SJSA1 (cell line): ENCODE measurements at regions not wholly inside any gene's neighbourhood (a gene's known extent, or its start where the extent isn't known, plus 50 kb on each side); places are given as distances from the start of the nearest gene placed in this dataset.
A peak's percentile ranks its signal among the peaks of the same experiment; 100 is the strongest.
"Not testable (repeated sequence)": the region's sequence is repeated elsewhere in the genome, so short reads cannot be mapped to it uniquely, and the experiment has no call there.

Experiments
- DNase-seq, 2 experiments: peaks; one replicate each; pipeline ENCODE4 v3.0.0-alpha.2; 2015 to 2020; ENCODE audit warnings: low spot score in 2 of 2, low read depth in 1 of 2
- H3K27ac ChIP-seq: fragments of 250-450 bp; sonication (Bioruptor Pico); 2 replicates; pipeline ENCODE4 v1.5.1; 2020; ENCODE audit warnings: mild to moderate bottlenecking, moderate library complexity
- H3K27me3 ChIP-seq: fragments of 250-450 bp; sonication (Bioruptor Pico); replicated peaks from 2 replicates; pipeline ENCODE4 v1.5.1; 2020; ENCODE audit warnings: mild to moderate bottlenecking, moderate library complexity
- H3K36me3 ChIP-seq: fragments of 250-450 bp; sonication (Bioruptor Pico); 2 replicates; pipeline ENCODE4 v1.5.1; 2020; ENCODE audit warnings: mild to moderate bottlenecking
- H3K4me1 ChIP-seq: fragments of 250-450 bp; sonication (Bioruptor Pico); replicated peaks from 2 replicates; pipeline ENCODE4 v1.6.1; 2021; ENCODE audit warnings: mild to moderate bottlenecking
- H3K4me3 ChIP-seq: fragments of 250-450 bp; sonication (Bioruptor Pico); 2 replicates; pipeline ENCODE4 v1.5.1; 2020; ENCODE audit warnings: mild to moderate bottlenecking
- H3K9me3 ChIP-seq: fragments of 250-450 bp; sonication (Bioruptor Pico); replicated peaks from 2 replicates; pipeline ENCODE4 v1.5.1; 2020; ENCODE audit warnings: mild to moderate bottlenecking

DNA sequence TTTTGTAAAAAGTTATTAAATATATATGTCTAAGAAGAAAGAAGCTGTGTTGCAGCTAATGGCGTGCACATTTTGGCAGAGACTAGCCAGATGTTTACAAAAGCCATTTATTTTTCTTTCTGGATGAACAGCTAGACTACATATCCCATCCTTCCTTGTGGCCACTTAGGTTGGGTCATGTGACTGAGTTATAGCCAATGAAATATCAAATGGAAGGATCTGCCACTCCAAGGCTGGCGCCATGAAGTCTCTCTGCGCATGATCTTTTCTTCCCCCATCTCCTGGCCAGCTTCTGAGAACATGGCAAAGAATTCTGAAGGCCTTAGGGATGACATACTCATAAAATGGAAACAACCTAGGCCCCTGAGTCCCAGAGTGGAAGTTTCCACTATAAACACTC lies 244.2 kb upstream of the DAB2 start:
- Histone ChIP-seq H3K9me3 (no peaks in the 10 kb centered on the region), H3K27me3 (no peaks in the 10 kb centered on the region), H3K36me3 (no peaks in the 10 kb centered on the region), H3K4me3 (no peak overlapping the region), H3K27ac (no peak overlapping the region), H3K4me1 (no peaks in the 10 kb centered on the region)
- DNase-seq = no peak

DNA sequence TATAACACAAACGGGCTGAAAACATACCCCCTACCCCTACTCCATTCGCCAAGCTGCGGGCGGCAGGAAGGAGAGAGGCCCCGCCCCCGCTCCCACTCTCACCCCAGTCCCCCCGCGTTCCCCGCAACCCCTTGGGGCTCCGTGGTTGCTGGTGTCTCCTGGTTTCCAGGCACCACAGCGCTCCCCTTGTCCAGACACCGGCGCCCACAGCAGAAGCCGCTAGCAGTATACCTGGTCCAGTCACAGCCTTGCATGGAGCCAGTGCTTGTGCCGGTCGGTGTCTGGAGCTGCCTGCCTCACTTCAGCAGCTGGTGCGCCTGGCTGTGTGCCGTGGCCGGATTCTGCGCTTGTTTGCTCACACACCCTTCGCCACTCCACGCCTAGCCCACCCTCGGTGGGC lies 240.5 kb upstream of the DAB2 start:
- H3K4me3 ChIP-seq = no peak overlapping the region
- no peaks in the 10 kb centered on the region for H3K4me1 ChIP-seq
- no peak overlapping the region for H3K27ac ChIP-seq
- H3K27me3 ChIP-seq = no peaks in the 10 kb centered on the region
- H3K36me3 ChIP-seq = no peaks in the 10 kb centered on the region
- H3K9me3 ChIP-seq = no peaks in the 10 kb centered on the region
- DNase-seq = no peak

DNA sequence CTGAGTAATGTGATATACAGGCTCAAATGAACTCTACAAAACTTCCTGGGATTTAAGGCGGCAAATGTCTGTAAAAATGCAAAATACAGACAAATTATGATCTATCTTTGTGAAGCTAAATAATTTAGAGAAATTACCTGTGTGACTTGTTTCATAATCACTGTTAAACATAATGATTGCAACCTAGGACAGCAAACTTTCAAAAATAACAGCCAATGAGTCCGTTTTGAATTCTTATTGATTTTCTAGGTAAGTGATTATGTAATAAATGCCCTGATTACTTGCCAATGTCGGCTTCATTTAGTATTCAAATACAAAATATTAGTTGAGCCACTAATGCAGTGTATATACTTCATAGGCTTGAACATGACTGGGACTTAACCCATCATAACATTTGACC lies 238.2 kb upstream of the DAB2 start:
- Histone ChIP-seq H3K27ac (no peak overlapping the region), H3K4me1 (no peaks in the 10 kb centered on the region), H3K4me3 (no peak overlapping the region), H3K36me3 (no peaks in the 10 kb centered on the region), H3K27me3 (no peaks in the 10 kb centered on the region), H3K9me3 (no peaks in the 10 kb centered on the region)
- DNase-seq = no peak

DNA sequence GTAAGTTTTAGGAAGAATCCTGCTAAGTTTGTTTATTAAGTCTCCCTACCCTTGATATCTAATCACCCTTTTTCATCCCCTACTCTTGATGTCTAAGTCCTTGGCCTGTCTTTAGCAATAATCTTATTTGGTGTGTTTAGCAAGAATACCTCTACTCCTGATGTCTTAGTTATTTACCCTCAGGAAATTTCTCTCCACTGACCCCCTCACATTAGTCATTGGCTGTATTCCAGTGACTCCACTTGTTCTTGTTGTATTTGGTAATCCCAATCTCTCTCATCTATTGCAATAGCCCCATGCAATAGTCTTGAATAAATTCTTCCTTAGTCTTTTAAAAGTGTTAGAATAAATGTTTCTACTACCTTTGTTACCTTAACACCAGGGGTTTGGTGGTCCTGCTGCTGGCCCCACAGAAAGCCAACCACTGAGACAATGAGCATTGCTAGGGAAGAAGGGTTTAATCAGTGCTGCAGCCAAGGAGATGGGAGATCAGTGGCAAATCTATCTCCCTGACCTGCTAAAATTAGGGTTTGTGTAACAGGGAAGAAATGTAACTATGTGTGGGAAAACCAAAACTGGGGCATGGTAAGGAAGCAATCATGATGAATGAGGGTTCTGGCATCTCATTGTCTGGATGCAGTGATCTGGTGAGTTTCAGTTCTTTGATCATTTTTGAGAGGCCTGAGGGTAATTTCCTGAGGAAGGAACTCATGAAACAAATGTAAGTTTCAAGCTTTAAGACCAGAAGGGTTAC lies 236.4 kb upstream of the DAB2 start:
- Histone ChIP-seq H3K4me1 (no peaks in the 10 kb centered on the region), H3K4me3 (no peak overlapping the region), H3K36me3 (no peaks in the 10 kb centered on the region), H3K27me3 (no peaks in the 10 kb centered on the region), H3K9me3 (no peaks in the 10 kb centered on the region), H3K27ac (no peak overlapping the region)
- no peak for DNase-seq

DNA sequence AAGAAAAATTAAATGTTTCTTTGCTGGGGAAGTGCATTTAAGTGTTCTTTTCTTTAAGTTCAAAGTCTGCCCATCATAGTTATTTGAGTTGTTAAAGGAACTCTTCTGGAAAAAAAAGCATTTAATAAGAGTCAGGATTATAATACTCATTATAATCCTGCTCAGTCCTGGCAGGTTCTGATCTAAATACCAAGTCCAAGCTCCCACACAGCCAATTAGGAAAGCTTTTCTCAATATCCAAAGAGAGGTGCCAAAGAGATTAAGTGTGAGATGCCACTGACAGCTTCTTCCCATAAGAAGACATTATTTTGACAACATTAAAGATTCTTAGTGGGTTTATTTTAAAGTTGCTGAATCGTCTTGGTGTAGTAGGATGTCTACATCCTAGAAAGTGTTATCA lies 235.2 kb upstream of the DAB2 start:
- Histone ChIP-seq H3K4me3 (no peak overlapping the region), H3K36me3 (no peaks in the 10 kb centered on the region), H3K27ac (no peak overlapping the region), H3K27me3 (no peaks in the 10 kb centered on the region), H3K4me1 (no peaks in the 10 kb centered on the region), H3K9me3 (no peaks in the 10 kb centered on the region)
- DNase-seq = no peak

DNA sequence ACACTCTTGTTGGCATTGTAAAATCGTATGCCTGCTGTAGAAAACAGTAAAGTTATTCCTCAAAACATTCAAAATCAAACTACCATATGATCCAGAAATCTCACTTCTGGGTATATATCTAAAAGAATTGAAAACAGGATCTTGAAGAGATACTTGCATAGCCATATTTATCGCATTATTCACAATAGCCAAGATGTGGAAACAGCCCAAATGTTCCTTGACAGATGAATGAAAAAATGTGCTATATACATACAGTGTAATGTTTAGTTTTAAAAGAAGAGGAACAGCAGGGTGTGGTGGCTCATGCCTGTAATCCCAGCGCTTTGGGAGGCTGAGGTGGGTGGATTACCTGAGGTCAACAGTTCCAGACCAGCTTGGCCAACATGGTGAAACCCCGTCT lies 234.1 kb upstream of the DAB2 start:
- Histone ChIP-seq H3K4me1 (no peaks in the 10 kb centered on the region), H3K9me3 (no peaks in the 10 kb centered on the region), H3K36me3 (no peaks in the 10 kb centered on the region), H3K27me3 (no peaks in the 10 kb centered on the region), H3K4me3 (no peak overlapping the region), H3K27ac (no peak overlapping the region)
- DNase-seq = no peak

DNA sequence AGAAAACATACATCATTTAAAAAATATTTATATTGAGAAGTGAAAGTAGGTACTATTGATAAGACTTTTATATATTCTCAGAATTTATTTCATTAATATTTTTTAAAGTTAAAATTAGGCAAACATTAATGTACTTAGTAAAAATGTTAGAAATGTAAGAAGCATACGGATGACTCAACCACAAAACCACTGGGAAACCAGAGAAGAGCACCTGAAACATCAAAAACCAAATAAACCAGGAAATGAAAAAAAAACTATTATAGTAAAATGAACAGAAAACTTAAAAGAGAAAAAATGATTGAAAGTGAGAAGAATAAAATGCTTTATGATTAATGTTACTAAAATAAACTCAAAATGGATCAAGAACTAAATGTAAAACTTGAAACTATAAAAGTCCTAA lies 233.2 kb upstream of the DAB2 start:
- Histone ChIP-seq H3K4me1 (no peaks in the 10 kb centered on the region), H3K36me3 (no peaks in the 10 kb centered on the region), H3K27me3 (no peaks in the 10 kb centered on the region), H3K9me3 (no peaks in the 10 kb centered on the region), H3K4me3 (no peak overlapping the region), H3K27ac (no peak overlapping the region)
- no peak for DNase-seq

DNA sequence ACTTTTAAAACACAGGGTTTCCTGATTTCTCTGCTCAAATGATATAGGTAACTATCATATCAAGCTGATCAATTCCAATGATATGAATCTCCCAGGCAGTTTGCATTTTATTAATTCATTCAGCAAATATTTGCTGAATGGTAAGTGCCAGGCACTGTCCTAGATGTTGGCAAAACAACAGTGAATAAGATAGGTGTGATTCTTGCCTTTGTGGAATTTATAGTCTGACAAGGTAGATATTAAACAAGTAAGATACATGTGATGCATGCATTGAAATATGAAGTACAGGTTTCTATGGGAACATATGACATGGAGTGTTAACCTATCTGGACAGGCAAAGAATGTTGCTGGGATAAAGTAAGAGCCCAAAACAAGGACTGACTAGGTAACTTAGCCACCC lies 231.8 kb upstream of the DAB2 start:
- no peak overlapping the region for H3K4me3 ChIP-seq
- no peak for DNase-seq
- no peaks in the 10 kb centered on the region for H3K36me3 ChIP-seq
- no peaks in the 10 kb centered on the region for H3K27me3 ChIP-seq
- no peaks in the 10 kb centered on the region for H3K4me1 ChIP-seq
- no peaks in the 10 kb centered on the region for H3K9me3 ChIP-seq
- H3K27ac ChIP-seq = no peak overlapping the region

DNA sequence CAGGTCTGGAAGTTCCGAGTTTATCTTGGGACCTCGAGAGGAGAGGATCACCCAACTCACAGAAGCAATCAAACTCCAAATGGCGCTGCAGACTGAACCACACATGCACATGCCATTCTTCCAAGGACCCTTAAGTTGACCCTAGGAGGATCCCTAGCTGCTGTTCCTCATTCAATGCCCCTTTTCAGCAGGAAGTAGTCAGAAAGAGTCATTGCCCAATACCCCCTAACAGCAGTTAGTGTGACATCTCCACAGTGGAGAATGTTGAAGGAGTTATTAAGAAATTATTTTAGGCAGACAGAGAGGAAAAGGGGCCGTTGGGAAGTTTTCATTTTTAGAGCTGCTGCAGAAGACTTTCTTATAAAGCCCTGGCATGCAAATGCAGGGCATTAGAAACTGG lies 229.9 kb upstream of the DAB2 start:
- Histone ChIP-seq H3K36me3 (no peaks in the 10 kb centered on the region), H3K27me3 (no peaks in the 10 kb centered on the region), H3K9me3 (no peaks in the 10 kb centered on the region), H3K4me3 (no peak overlapping the region), H3K4me1 (peaks cover 11% of the 10 kb centered on the region), H3K27ac (no peak overlapping the region)
- DNase-seq = no peak

DNA sequence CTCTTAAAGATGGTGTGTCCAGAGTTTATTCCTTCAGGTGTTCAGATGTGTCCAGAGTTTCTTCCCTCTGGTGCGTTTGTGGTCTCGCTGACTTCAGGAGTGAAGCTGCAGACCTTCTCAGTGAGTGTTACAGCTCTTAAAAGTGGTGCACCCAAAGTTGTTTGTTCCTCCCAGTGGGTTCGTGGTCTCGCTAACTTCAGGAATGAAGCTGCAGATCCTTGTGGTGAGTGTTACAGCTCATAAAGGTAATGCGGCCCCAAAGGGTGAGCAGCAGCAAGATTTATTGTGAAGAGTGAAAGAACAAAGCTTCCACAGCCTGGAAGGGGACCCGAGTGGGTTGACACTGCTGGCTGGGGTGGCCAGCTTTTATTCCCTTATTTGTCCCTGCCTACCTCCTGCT lies 227.7 kb upstream of the DAB2 start:
- peaks cover 12% of the 10 kb centered on the region for H3K4me1 ChIP-seq
- not testable (repeated sequence) for H3K36me3 ChIP-seq, H3K27ac ChIP-seq, H3K9me3 ChIP-seq, H3K27me3 ChIP-seq, H3K4me3 ChIP-seq, DNase-seq

DNA sequence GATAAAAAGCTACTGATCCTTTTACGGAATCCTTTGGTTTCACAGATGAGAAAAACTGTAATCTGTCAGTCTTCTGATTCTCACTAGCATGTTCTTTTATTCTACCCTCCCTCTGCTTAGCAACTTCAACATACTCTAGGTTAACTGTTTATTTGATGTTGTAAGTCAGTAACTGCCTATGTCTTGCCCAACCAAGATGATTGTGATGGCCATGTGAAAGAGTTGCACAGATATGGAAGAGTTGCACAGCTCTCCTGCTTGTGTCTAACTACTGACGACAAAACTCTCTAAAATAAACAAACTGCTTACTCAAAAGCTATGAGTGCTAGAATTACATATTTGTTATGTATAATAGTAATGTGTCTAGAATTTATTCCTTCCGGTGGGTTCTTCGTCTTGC lies 227.3 kb upstream of the DAB2 start:
- no peaks in the 10 kb centered on the region for H3K36me3 ChIP-seq
- H3K4me1 ChIP-seq = peaks cover 12% of the 10 kb centered on the region
- H3K27ac ChIP-seq = no peak overlapping the region
- H3K4me3 ChIP-seq = no peak overlapping the region
- H3K27me3 ChIP-seq = no peaks in the 10 kb centered on the region
- no peak for DNase-seq
- H3K9me3 ChIP-seq = no peaks in the 10 kb centered on the region

DNA sequence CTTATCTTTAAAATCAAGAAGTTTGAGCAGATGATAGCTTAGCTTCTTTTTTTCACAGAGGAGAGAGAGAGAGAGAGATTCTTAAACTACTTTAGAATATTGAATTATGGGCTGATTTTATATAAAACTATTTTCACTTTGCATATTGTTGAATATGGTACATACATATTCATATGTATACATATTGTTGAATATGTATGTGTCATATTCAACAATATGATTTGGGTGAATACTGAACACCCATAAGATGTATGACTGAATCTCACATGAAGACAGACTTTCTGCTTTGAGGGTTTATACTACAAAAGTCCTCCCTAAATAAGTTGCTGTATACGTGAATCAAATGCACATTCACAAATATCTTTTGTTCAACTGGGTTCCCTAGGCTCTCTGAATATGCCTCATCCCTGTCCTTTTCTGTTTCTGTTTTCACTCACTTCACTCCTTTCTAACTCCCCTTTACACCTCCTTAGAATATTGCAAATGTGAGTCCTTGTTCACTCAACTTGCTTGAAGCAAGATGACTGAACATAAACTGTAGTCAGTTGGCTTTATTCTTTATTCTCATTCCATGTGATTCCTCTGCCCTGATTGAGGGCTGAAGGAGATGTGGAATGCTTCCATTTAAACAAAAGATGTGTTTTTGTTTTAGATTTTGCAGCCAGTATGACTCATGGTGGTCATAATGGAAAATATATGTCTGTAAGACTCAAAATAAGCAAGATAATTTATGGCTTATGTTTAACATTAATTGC lies 225.4 kb upstream of the DAB2 start:
- no peak overlapping the region for H3K27ac ChIP-seq
- H3K9me3 ChIP-seq = no peaks in the 10 kb centered on the region
- H3K27me3 ChIP-seq = no peaks in the 10 kb centered on the region
- H3K4me1 ChIP-seq = peaks cover 12% of the 10 kb centered on the region
- DNase-seq = peak in 1 of 2 experiments; percentile 44
- no peaks in the 10 kb centered on the region for H3K36me3 ChIP-seq
- H3K4me3 ChIP-seq = no peak overlapping the region

DNA sequence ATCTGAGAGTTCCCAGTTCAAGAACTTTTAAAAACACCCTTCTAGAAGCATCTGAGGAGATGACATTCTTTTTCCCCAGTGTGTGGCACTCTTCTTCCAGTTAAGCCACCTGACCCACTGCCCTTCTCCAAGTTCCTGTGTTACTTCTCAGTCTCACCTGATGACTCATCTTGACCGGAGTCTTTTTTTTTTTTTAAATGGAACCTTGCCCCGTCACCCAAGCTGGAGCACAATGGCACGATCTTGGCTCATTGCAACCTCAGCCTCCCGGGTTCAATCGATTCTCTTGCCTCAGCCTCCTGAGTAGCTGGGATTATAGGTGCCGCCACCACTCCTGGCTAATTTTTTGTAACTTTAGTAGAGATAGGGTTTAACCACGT lies 224.1 kb upstream of the DAB2 start:
- DNase-seq = no peak
- H3K27ac ChIP-seq = no peak overlapping the region
- no peaks in the 10 kb centered on the region for H3K27me3 ChIP-seq
- H3K4me1 ChIP-seq = peaks cover 12% of the 10 kb centered on the region
- no peaks in the 10 kb centered on the region for H3K36me3 ChIP-seq
- H3K9me3 ChIP-seq = no peaks in the 10 kb centered on the region
- H3K4me3 ChIP-seq = no peak overlapping the region

DNA sequence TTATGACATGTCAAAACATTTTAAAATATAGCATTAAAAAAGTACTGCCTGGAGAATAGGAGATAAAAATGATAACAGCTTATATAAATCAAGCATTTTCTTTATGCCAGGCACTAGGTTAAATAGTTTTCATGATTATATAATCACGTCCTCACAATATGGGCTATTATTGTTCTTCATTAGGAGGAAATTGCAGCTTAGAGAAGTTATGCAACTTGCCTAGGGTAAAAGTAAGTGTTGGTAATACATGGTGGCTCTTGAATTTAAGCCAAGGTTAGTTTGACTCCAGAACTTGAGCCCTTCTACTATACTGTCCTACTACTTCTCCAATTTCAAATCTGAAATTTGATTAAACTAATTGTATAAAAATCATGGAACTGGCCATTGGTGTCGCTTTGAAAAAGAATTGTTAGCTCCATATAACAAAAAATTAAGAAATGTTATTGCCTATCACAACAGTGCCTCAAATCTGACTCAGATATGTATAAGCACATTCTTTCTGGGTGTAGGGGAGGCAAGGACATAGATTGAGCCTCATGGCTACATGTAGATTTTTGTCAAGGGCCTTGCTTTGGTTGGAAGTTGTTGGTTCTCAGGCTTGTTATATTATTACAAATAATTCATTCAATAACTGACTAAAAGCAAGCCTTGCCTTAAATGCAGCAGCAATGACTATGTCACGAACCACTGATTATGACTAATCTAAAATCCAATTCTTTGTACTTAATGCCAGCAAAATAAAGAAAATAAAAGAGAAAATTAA lies 223.5 kb upstream of the DAB2 start:
- no peak overlapping the region for H3K4me3 ChIP-seq
- H3K9me3 ChIP-seq = no peaks in the 10 kb centered on the region
- H3K27ac ChIP-seq = no peak overlapping the region
- H3K27me3 ChIP-seq = no peaks in the 10 kb centered on the region
- H3K4me1 ChIP-seq = peaks cover 12% of the 10 kb centered on the region
- no peaks in the 10 kb centered on the region for H3K36me3 ChIP-seq
- DNase-seq = no peak
